ENCODE measurements at regions not wholly inside any gene's neighbourhood (a gene's known extent, or its start where the extent isn't known, plus 50 kb on each side); places are given as distances from the start of the nearest gene placed in this dataset.
A peak's percentile ranks its signal among the peaks of the same experiment; 100 is the strongest.

DNA sequence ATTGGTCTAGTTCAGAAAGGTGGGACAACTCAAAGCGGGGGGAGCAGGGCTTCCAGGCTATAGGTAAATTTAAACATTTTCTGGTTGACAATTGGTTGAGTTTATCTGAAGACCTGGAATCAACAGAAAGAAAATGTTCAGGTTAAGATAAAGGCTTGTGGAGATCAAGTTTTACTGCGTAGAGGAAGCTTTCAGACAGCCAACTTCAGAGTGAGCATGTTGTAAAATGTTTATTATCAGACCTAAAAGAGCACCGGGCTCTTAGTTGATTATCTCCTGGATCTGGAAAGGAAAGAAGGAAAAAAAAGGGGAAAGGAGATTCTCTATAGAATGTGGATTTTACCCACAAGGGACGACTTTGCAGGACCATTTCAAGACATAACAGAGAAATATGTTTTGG is 227.0 kb upstream of the SH3BP4 start:
- in situ Hi-C loops (cut with MboI; ENCODE audit: low pct_ligation_motif_present in 1 of 4, low pct_unique_long_range_greater_than_20kb in 1 of 4, low sequenced_read_pairs in 3 of 4): no loop called here
- Histone ChIP-seq H3K27me3 (no peaks in the 10 kb centered on the region), H3K4me3 (no peak overlapping the region), H3K36me3 (no peaks in the 10 kb centered on the region), H3K4me1 (peaks cover 0 to 24% (median 12%) of the 10 kb centered on the region in 4 donors), H3K27ac (peak overlapping the region in 3 of 4 donors; percentile 30 to 56 (median 39)), H3K9me3 (no peaks in the 10 kb centered on the region)
- no peak for DNase-seq
- TF ChIP-seq, protein P1, sequence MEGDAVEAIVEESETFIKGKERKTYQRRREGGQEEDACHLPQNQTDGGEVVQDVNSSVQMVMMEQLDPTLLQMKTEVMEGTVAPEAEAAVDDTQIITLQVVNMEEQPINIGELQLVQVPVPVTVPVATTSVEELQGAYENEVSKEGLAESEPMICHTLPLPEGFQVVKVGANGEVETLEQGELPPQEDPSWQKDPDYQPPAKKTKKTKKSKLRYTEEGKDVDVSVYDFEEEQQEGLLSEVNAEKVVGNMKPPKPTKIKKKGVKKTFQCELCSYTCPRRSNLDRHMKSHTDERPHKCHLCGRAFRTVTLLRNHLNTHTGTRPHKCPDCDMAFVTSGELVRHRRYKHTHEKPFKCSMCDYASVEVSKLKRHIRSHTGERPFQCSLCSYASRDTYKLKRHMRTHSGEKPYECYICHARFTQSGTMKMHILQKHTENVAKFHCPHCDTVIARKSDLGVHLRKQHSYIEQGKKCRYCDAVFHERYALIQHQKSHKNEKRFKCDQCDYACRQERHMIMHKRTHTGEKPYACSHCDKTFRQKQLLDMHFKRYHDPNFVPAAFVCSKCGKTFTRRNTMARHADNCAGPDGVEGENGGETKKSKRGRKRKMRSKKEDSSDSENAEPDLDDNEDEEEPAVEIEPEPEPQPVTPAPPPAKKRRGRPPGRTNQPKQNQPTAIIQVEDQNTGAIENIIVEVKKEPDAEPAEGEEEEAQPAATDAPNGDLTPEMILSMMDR (IDR thresholded peaks at IDR 0.05): no peak
- 27 to 42% methylated on average over 3 to 4 of the region's 4 CpGs for WGBS, 2 donors (ENCODE audit: low coverage in 1 of 2)
- intact Hi-C loops (cut with DNase I; ENCODE audit: low total_unique reads): loop anchor here (5.0 kb wide), 1 partner anchor 818 kb away; no protein-coding TSS in a partner anchor

DNA sequence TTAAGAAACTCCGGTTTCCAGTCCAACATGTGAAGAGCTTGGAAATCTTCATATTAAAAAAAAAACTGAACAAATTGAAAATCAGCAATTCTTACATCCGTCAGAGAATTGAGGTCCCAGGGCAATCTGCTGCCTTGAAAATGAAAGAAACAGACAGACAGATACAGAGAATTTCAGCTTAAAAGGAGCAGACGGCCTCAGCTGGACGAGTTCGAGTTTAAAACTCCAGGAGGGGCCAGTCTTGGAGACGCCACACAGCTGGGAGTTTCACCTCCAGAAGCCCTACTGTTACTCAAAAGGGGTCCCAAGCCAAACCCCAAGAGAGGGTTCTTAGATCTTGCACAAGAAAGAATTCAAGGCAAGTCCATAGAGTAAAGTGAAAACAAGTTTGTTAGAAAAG is 226.5 kb upstream of the ARL4C start:
- WGBS, 2 donors (ENCODE audit: low coverage in 1 of 2): 71 to 75% methylated on average over 6 of the region's 6 CpGs
- H3K4me1 ChIP-seq: peaks cover 0 to 24% (median 12%) of the 10 kb centered on the region in 4 donors

DNA sequence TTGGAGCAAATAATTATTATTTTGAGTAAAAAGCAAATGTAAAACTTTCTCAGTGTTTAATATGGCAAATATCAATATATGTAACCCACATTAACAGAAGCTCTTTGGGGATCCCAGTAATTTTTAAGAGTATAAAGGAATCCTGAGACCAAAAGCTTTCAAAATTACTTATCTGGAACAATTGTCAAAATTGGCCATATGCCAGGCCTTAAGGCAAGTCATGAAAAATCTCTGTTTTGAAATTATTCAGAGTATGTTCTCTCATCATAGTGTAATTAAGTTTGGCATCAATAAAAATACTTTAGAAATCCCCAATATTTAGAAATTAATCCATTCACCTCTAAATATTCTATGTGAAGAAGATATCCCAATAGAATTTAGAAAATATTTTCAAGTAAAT is 225.3 kb upstream of the ARL4C start:
- H3K9me3 ChIP-seq: no peaks in the 10 kb centered on the region
- no peaks in the 10 kb centered on the region for H3K36me3 ChIP-seq
- no peak overlapping the region for H3K4me3 ChIP-seq
- intact Hi-C loops (cut with DNase I; ENCODE audit: low total_unique reads): loop anchor here (5.0 kb wide), 1 partner anchor 815 kb away; no protein-coding TSS in a partner anchor
- H3K4me1 ChIP-seq: peaks cover 0 to 24% (median 12%) of the 10 kb centered on the region in 4 donors
- no peaks in the 10 kb centered on the region for H3K27me3 ChIP-seq
- H3K27ac ChIP-seq: no peak overlapping the region
- DNase-seq: no peak
- in situ Hi-C loops (cut with MboI; ENCODE audit: low pct_ligation_motif_present in 1 of 4, low pct_unique_long_range_greater_than_20kb in 1 of 4, low sequenced_read_pairs in 3 of 4): no loop called here
- TF ChIP-seq POLR2A (IDR thresholded peaks at IDR 0.05) (no peak), EP300 (IDR thresholded peaks at IDR 0.05; ENCODE audit: low read depth) (no peak), POLR2AphosphoS5 (IDR thresholded peaks at IDR 0.05) (no peak)
- TF ChIP-seq, protein P1 (IDR thresholded peaks at IDR 0.05): no peak

More for the DNA sequence above, 226.5 kb upstream of the ARL4C start:
- no peak overlapping the region for H3K27ac ChIP-seq
- intact Hi-C loops (cut with DNase I; ENCODE audit: low total_unique reads) (loop anchor here (5.0 kb wide), 1 partner anchor 816 kb away; no protein-coding TSS in a partner anchor), in situ Hi-C loops (cut with MboI; ENCODE audit: low pct_ligation_motif_present in 1 of 4, low pct_unique_long_range_greater_than_20kb in 1 of 4, low sequenced_read_pairs in 3 of 4) (no loop called here)
- H3K36me3 ChIP-seq: no peaks in the 10 kb centered on the region
- no peaks in the 10 kb centered on the region for H3K27me3 ChIP-seq
- H3K9me3 ChIP-seq: no peaks in the 10 kb centered on the region
- DNase-seq: no peak
- TF ChIP-seq EP300 (IDR thresholded peaks at IDR 0.05; ENCODE audit: low read depth) (no peak), POLR2AphosphoS5 (IDR thresholded peaks at IDR 0.05) (no peak), POLR2A (IDR thresholded peaks at IDR 0.05) (no peak)
- TF ChIP-seq, protein P1 (IDR thresholded peaks at IDR 0.05): no peak
- no peak overlapping the region for H3K4me3 ChIP-seq

DNA sequence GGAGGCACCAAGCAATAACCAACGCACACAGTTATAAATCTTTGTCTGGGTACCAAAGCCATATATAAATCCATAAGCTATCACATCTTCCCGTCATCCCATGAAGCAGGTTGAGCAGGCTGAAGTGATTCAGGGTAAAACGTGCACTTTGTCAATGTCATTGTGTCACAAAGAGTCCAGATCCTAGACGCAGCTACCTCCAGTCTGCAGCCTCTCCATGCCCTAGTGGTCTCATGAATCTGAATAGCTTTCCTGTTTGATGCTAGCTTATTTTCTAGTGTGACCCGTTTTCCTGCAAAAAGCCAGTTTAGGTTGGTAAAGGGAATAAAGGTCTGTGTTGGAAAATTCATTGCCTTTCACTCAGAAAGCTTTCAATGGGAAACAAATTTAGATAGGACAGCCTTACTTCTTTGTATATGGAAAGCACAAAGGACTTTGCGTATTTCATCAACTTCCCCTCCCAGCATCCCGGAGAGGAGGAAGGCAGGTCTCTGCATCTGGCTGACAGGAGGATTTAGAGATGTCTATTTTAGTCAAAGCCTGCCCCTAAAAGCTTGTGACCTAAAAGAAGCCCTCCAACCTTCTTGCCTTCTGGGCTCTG is 222.3 kb upstream of the ARL4C start:
- H3K36me3 ChIP-seq: no peaks in the 10 kb centered on the region
- in situ Hi-C loops (cut with MboI; ENCODE audit: low pct_ligation_motif_present in 1 of 4, low pct_unique_long_range_greater_than_20kb in 1 of 4, low sequenced_read_pairs in 3 of 4) (no loop called here), intact Hi-C loops (cut with DNase I; ENCODE audit: low total_unique reads) (no loop called here)
- H3K9me3 ChIP-seq: no peaks in the 10 kb centered on the region
- peaks cover 0 to 2% (median 0%) of the 10 kb centered on the region in 4 donors for H3K4me1 ChIP-seq
- H3K4me3 ChIP-seq: no peak overlapping the region
- H3K27me3 ChIP-seq: no peaks in the 10 kb centered on the region
- H3K27ac ChIP-seq: no peak overlapping the region
- no peak for DNase-seq
- 67 to 83% methylated on average over 4 to 7 of the region's 7 CpGs for WGBS, 2 donors (ENCODE audit: low coverage in 1 of 2)
- no peak for TF ChIP-seq POLR2A (IDR thresholded peaks at IDR 0.05)
- TF ChIP-seq POLR2AphosphoS5 (IDR thresholded peaks at IDR 0.05): no peak
- TF ChIP-seq, protein P1 (IDR thresholded peaks at IDR 0.05): no peak
- TF ChIP-seq EP300 (IDR thresholded peaks at IDR 0.05; ENCODE audit: low read depth): no peak

Measured in transverse colon (tissue), 4 donors.